Esophagus squamous epithelium (tissue), 5 donors: ENCODE measurements at regions not wholly inside any gene's neighbourhood (a gene's known extent, or its start where the extent isn't known, plus 50 kb on each side); places are given as distances from the start of the nearest gene placed in this dataset.

Experiments
- DNase-seq: peaks from one replicate; lab custom pipeline; 2025; lab: John Stamatoyannopoulos, UW
- H3K27ac ChIP-seq, 4 donors: fragments of 200-600 bp; sonication (generic); one replicate each; pipeline ENCODE4 v1.5.1; 2016 to 2019; ENCODE audit warnings: mild to moderate bottlenecking in 1 of 4
- H3K27me3 ChIP-seq, 4 donors: fragments of 200-600 bp; sonication (generic); 1 replicate in 3 of 4; 2 replicates in 1 of 4; pipeline versions ENCODE4 v1.5.1 to v1.6.0; 2017 to 2021; ENCODE audit warnings: antibody characterized with exemption in 1 of 4
- H3K36me3 ChIP-seq, 3 donors: fragments of 200-600 bp; sonication (generic); one replicate each; pipeline ENCODE4 v1.5.1; 2016 to 2019
- H3K4me1 ChIP-seq, 3 donors: fragments of 200-600 bp; sonication (generic); one replicate each; pipeline ENCODE4 v1.5.1; 2017 to 2019
- H3K4me3 ChIP-seq, 4 donors: fragments of 200-600 bp; sonication (generic); 1 replicate in 3 of 4; 2 replicates in 1 of 4; pipeline ENCODE4 v1.5.1; 2016 to 2019; ENCODE audit warnings: mild to moderate bottlenecking in 2 of 4, moderate library complexity in 1 of 4
- H3K9me3 ChIP-seq, 3 donors: fragments of 200-600 bp; sonication (generic); one replicate each; pipeline ENCODE4 v1.5.1; 2016 to 2019
- POLR2A ChIP-seq, 4 donors: fragments of 450-650 bp; IDR thresholded peaks; one replicate each; pipeline ENCODE4 v1.6.1; 2017; ENCODE audit warnings: antibody characterized with exemption in 4 of 4, mild to moderate bottlenecking in 4 of 4, moderate library complexity in 3 of 4
- WGBS, 2 donors: methylation state at CpG; one replicate each; pipeline ENCODE4 v1.1.5; 2018; 5-methylcytosine and 5-hydroxymethylcytosine counted together
- intact Hi-C: fragments of 100-400 bp; cut with DNase I; formaldehyde crosslinking; loops from one replicate; pipeline ENCODE4 v1.15.0; 2022
- TF ChIP-seq, protein P1 (sequence below), 6 experiments: fragments of 450-650 bp in 4 of 6; fragments of 200-600 bp in 2 of 6; sonication (generic) in 2 of 6; IDR thresholded peaks; one replicate each; pipeline ENCODE4 v1.5.1; 2016 to 2019; ENCODE audit warnings: antibody characterized with exemption in 6 of 6, mild to moderate bottlenecking in 4 of 6, moderate library complexity in 4 of 6
- donor health status: DM: yes; HTN: yes; CAD: no.

DNA sequence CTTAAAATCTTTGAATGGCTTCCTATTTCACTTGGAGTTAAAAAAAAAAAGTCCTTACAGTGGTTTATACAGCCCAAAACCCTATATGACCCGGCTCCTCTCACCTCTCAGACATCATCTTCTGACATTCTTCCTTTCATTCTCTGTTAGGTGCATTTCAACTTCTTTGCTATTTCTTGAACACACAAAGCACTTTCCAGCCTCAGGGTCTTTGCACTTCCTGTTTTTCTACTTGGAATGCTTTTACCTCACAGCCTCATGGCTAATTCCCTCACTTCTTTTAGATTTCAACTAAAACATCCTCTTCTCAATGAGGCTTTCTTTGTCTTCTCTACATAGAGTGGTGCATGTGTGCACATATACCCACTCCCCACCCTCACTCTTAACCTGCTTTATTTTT is 91.0 kb upstream of the MB21D2 start:
- H3K4me3 ChIP-seq = no peak overlapping the region
- H3K4me1 ChIP-seq = no peaks in the 10 kb centered on the region
- WGBS, 2 donors = 61 to 72% methylated on average over 1 of the region's 1 CpG
- peaks cover 0 to 7% (median 0%) of the 10 kb centered on the region in 3 donors for H3K9me3 ChIP-seq
- no peak for DNase-seq
- intact Hi-C loops = no loop called here
- H3K36me3 ChIP-seq = no peaks in the 10 kb centered on the region
- H3K27ac ChIP-seq = no peak overlapping the region
- H3K27me3 ChIP-seq = no peaks in the 10 kb centered on the region
- TF ChIP-seq, protein P1, sequence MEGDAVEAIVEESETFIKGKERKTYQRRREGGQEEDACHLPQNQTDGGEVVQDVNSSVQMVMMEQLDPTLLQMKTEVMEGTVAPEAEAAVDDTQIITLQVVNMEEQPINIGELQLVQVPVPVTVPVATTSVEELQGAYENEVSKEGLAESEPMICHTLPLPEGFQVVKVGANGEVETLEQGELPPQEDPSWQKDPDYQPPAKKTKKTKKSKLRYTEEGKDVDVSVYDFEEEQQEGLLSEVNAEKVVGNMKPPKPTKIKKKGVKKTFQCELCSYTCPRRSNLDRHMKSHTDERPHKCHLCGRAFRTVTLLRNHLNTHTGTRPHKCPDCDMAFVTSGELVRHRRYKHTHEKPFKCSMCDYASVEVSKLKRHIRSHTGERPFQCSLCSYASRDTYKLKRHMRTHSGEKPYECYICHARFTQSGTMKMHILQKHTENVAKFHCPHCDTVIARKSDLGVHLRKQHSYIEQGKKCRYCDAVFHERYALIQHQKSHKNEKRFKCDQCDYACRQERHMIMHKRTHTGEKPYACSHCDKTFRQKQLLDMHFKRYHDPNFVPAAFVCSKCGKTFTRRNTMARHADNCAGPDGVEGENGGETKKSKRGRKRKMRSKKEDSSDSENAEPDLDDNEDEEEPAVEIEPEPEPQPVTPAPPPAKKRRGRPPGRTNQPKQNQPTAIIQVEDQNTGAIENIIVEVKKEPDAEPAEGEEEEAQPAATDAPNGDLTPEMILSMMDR (IDR thresholded peaks at IDR 0.05) = no peak
- TF ChIP-seq POLR2A (IDR thresholded peaks at IDR 0.05) = no peak

DNA sequence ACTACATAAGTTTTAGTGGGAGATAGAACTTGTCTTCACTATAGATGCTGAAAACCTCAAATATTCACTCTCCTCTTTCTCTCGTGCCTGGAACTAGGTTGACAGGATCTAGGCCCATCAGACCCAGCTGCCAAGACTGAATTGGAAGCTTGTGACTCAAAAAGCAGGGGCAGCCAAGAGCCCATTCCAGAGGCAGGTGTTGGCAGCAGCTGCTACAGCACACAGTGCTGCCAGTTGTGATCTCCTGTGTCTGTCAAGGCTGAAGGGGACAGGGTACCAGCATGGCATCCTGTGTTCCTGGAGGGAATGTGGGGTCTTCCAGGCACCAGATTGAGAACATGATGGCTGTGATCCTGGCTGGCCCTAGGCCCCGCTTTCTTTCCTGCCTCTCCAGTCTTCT is 92.5 kb upstream of the MB21D2 start:
- TF ChIP-seq, protein P1 (IDR thresholded peaks at IDR 0.05) = no peak
- TF ChIP-seq POLR2A (IDR thresholded peaks at IDR 0.05) = no peak
- Histone ChIP-seq H3K9me3 (peaks cover 0 to 7% (median 0%) of the 10 kb centered on the region in 3 donors), H3K4me1 (no peaks in the 10 kb centered on the region), H3K27me3 (no peaks in the 10 kb centered on the region), H3K27ac (no peak overlapping the region), H3K36me3 (no peaks in the 10 kb centered on the region), H3K4me3 (no peak overlapping the region)
- WGBS, 2 donors = 39 to 64% methylated on average over 2 of the region's 2 CpGs
- intact Hi-C loops = no loop called here
- no peak for DNase-seq

DNA sequence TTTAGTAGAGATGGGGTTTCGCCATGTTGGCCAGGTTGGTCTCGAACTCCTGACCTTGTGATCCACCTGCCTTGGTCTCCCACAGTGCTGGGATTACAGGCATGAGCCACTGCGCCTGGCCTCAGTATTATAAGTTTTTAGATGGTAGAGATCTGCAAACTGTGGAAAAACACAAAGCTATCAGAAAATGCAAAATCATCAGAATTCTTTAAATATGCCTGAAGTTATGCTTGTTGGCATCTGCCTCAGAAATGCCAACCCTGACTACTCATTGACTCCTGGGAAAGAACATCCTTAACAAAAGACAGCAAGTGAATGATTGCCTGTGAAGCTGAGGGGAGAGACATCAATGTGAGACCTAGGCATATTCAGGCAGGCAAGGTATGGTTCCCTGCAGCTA is 94.3 kb upstream of the MB21D2 start:
- intact Hi-C loops = no loop called here
- H3K9me3 ChIP-seq = peaks cover 0 to 7% (median 0%) of the 10 kb centered on the region in 3 donors
- TF ChIP-seq, protein P1 (IDR thresholded peaks at IDR 0.05) = no peak
- TF ChIP-seq POLR2A (IDR thresholded peaks at IDR 0.05) = no peak
- 93 to 100% methylated on average over 3 of the region's 3 CpGs for WGBS, 2 donors
- H3K27ac ChIP-seq = no peak overlapping the region
- no peak for DNase-seq
- H3K36me3 ChIP-seq = no peaks in the 10 kb centered on the region
- no peaks in the 10 kb centered on the region for H3K27me3 ChIP-seq
- H3K4me1 ChIP-seq = peaks cover 0 to 6% (median 0%) of the 10 kb centered on the region in 3 donors
- H3K4me3 ChIP-seq = no peak overlapping the region

DNA sequence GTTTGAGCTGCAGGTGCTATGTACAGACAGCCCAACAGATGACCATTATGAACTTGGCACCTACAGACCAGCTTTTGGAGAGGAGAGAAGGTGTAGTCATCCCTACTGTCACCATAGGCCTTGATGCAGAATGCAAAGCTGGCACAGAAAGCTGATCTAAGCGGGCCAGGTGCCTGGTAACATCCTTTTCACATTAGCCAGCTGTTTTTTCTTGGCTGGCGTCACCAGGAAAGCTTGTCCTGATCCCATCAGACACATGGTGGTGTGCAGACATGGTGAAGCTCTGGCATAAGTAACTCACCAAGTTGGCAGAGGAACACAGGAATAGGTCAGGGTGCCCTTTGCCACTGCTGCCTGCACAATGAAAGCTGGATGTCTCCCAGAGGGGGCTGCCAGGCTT is 97.2 kb upstream of the MB21D2 start:
- no peaks in the 10 kb centered on the region for H3K36me3 ChIP-seq
- no peaks in the 10 kb centered on the region for H3K27me3 ChIP-seq
- DNase-seq = no peak
- peaks cover 0 to 7% (median 0%) of the 10 kb centered on the region in 3 donors for H3K9me3 ChIP-seq
- H3K27ac ChIP-seq = no peak overlapping the region
- peaks cover 0 to 6% (median 0%) of the 10 kb centered on the region in 3 donors for H3K4me1 ChIP-seq
- 46 to 77% methylated on average over 2 of the region's 2 CpGs for WGBS, 2 donors
- TF ChIP-seq, protein P1 (IDR thresholded peaks at IDR 0.05) = no peak
- TF ChIP-seq POLR2A (IDR thresholded peaks at IDR 0.05) = no peak
- intact Hi-C loops = no loop called here
- no peak overlapping the region for H3K4me3 ChIP-seq

DNA sequence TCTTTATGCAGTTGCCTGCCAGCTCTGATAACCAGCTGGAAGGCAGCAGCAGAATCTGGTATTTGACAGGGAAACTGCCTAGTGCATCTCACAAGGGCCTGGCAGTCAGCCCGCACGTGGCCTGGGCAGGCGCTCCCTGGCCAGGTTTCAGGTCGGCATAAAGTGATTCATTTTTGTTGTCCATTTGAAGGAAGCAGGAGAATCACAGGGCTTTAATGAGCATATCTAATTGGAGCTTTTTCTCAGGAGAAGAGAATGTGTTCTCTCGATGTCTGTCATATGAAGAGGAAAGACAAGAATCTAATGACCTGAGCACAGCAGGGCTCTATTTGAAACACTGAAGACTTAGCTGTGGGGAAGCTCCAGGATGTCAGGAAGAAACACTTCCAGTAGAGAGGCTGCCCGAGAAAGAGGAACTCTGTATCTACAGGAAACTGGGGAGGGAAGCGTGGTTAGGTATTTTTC is 98.8 kb upstream of the MB21D2 start:
- TF ChIP-seq, protein P1 (IDR thresholded peaks at IDR 0.05) = no peak
- TF ChIP-seq POLR2A (IDR thresholded peaks at IDR 0.05) = no peak
- no peak overlapping the region for H3K27ac ChIP-seq
- peaks cover 0 to 6% (median 0%) of the 10 kb centered on the region in 3 donors for H3K4me1 ChIP-seq
- no peak for DNase-seq
- 17 to 21% methylated on average over 6 to 7 of the region's 7 CpGs for WGBS, 2 donors
- H3K9me3 ChIP-seq = peaks cover 0 to 7% (median 0%) of the 10 kb centered on the region in 3 donors
- H3K36me3 ChIP-seq = no peaks in the 10 kb centered on the region
- no peaks in the 10 kb centered on the region for H3K27me3 ChIP-seq
- H3K4me3 ChIP-seq = no peak overlapping the region
- intact Hi-C loops = no loop called here
